IgD-negative memory B cell (primary cell): ENCODE measurements at regions not wholly inside any gene's neighbourhood (a gene's known extent, or its start where the extent isn't known, plus 50 kb on each side); places are given as distances from the start of the nearest gene placed in this dataset.
"Not testable (repeated sequence)": the region's sequence is repeated elsewhere in the genome, so short reads cannot be mapped to it uniquely, and the experiment has no call there.

Experiments
- H3K27ac Mint-ChIP-seq, 3 donors: one replicate each; pipeline ENCODE4 v1.8.0; 2020 to 2022; ENCODE audit warnings: mild to moderate bottlenecking in 3 of 3, mixed read lengths in 3 of 3, moderate library complexity in 1 of 3
- H3K27me3 Mint-ChIP-seq: one replicate; pipeline ENCODE4 v1.8.0; 2021; ENCODE audit warnings: mixed read lengths
- H3K36me3 Mint-ChIP-seq: one replicate; pipeline ENCODE4 v1.8.0; 2020; ENCODE audit warnings: mild to moderate bottlenecking, mixed read lengths
- H3K4me1 Mint-ChIP-seq, 3 donors: one replicate each; pipeline ENCODE4 v1.8.0; 2020 to 2022; ENCODE audit warnings: mixed read lengths in 3 of 3, mild to moderate bottlenecking in 1 of 3
- H3K4me3 Mint-ChIP-seq, 4 donors: one replicate each; pipeline ENCODE4 v1.8.0; 2020 to 2022; ENCODE audit warnings: mild to moderate bottlenecking in 4 of 4, mixed read lengths in 4 of 4, moderate library complexity in 3 of 4
- H3K9me3 Mint-ChIP-seq, 3 donors: one replicate each; pipeline ENCODE4 v1.8.0; 2020 to 2021; ENCODE audit warnings: mixed read lengths in 3 of 3, mild to moderate bottlenecking in 1 of 3

DNA sequence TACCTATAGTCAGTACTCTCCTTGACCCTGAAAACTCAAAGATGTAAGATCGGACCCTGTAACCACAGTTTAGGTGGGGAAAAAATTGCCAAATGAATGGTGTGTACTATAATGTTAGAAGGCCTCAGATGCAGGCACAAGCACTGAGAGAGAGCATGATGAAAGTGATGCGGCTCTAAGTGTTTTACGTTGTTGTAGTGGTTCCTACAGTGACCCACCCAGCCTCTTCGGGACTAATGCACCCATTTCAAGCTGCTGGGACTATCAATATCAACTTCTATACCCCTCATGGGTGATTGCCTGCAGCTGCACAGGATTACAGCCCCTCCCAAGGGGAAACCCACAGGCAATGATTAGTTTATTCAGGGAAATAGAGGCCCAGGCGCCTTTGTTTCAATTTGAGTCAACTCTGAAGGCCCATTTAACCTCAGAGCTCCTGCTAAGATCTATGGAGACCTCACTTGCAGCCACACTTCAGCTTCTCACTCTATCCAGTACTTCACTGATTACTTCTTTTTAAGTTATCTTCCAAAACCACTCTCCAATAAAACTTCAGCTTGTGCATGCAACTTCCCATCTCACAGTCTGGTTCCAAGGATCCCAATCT, 340.7 kb downstream of the NR2F1-AS1 start:
- Mint-ChIP-seq H3K27me3 (no peaks in the 10 kb centered on the region), H3K27ac (no peak overlapping the region), H3K36me3 (no peaks in the 10 kb centered on the region), H3K4me1 (no peaks in the 10 kb centered on the region), H3K9me3 (peaks cover 0 to 4% (median 2%) of the 10 kb centered on the region in 3 donors), H3K4me3 (no peak overlapping the region)

DNA sequence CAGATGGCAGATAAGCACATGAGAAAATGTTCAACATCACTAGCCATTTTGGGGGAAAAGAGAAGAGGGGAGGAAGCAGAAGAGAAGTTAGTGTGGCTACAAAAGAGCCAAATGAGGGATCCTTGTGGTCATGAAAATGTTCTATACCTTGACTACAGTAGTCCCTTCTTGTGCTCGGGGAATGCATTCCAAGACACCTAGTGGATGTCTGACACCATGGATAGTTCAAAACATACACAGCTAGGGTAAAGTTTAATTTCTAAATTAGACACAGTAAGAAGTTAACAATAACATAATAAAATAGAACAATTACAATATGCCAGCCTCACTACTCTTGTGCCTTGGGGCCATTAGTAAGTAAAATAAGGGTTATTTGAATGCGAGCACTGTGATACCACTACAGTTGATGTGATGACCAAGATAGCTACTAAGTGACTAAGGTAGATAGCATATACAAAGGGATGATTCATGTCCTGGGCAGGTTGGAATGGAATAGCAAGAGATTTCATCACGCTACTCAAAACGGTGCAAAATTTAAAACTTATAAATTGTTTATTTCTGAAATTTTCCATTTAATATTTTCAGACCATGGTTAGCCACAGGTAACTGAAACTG, 344.1 kb downstream of the NR2F1-AS1 start:
- H3K36me3 Mint-ChIP-seq = no peaks in the 10 kb centered on the region
- H3K4me1 Mint-ChIP-seq = no peaks in the 10 kb centered on the region
- H3K27me3 Mint-ChIP-seq = no peaks in the 10 kb centered on the region
- H3K9me3 Mint-ChIP-seq = peaks cover 2 to 9% (median 2%) of the 10 kb centered on the region in 3 donors
- H3K27ac Mint-ChIP-seq = no peak overlapping the region
- no peak overlapping the region for H3K4me3 Mint-ChIP-seq

DNA sequence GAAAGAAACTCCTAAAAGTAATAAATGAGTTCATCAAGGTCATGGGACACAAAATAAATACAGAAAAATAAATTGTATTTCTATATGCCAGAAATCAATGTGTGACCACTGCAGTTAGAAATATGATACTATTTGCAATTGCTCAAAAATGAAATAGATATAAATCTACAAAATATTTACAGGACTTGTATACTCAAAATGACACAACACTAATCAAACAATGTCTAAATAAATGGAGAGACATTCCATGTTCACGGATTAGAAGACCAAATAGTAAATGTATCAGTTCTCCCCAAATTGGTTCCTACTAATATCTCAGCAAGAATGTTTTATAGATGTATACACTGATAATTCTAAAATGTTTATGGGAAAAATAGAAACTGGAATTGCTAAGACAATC, 345.3 kb downstream of the NR2F1-AS1 start:
- peaks cover 2 to 9% (median 2%) of the 10 kb centered on the region in 3 donors for H3K9me3 Mint-ChIP-seq
- no peaks in the 10 kb centered on the region for H3K36me3 Mint-ChIP-seq
- H3K27ac Mint-ChIP-seq = no peak overlapping the region
- no peaks in the 10 kb centered on the region for H3K27me3 Mint-ChIP-seq
- no peaks in the 10 kb centered on the region for H3K4me1 Mint-ChIP-seq
- H3K4me3 Mint-ChIP-seq = no peak overlapping the region

DNA sequence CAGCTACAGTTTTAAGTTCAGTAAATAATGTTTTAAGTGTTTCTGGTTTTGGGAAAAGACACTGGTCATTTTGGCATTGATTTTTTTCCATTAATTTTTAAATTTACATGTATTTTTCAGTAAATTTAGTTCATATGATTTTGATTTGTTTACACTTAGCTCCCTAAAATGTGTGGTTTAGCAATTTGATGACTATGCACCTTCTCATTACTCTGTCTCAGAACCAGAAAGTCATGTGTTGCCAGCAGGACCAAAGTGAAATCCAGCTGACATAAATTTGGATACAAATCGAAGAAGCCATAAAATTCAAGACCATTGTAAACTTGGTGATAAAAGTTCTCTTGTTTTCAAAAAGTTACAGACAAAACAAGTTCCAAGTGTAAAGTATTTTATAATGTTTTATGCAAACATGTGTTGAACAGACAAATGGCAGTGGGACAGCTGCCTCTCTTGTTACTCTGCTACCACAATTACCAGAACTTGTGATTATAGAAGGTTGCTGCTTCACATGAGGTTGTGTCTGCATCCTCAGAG, 354.8 kb downstream of the NR2F1-AS1 start:
- Mint-ChIP-seq H3K36me3 (no peaks in the 10 kb centered on the region), H3K27ac (no peak overlapping the region), H3K27me3 (no peaks in the 10 kb centered on the region), H3K9me3 (peaks cover 0 to 2% (median 0%) of the 10 kb centered on the region in 3 donors), H3K4me3 (no peak overlapping the region), H3K4me1 (no peaks in the 10 kb centered on the region)

DNA sequence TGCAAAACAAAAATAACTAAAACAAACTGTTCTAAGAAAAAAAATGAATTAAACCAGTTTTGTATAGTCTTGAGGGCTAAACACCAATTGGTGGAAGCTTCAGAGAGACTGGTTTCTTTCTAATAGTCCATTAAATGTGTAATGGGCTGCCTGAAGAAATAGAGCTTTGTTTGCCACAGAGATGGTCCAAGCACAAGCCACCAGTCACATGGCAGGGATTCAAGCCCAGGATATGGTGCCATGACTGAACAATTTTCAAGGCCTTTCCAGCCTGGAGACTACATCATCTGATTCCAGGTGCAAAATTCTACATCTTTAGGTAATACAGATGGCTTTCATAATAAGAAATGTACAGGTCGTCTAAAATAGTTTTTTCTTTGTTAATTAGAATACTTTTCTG, 355.3 kb downstream of the NR2F1-AS1 start:
- Mint-ChIP-seq H3K9me3 (peaks cover 0 to 2% (median 0%) of the 10 kb centered on the region in 3 donors), H3K4me3 (no peak overlapping the region), H3K36me3 (no peaks in the 10 kb centered on the region), H3K4me1 (no peaks in the 10 kb centered on the region), H3K27me3 (no peaks in the 10 kb centered on the region), H3K27ac (no peak overlapping the region)

DNA sequence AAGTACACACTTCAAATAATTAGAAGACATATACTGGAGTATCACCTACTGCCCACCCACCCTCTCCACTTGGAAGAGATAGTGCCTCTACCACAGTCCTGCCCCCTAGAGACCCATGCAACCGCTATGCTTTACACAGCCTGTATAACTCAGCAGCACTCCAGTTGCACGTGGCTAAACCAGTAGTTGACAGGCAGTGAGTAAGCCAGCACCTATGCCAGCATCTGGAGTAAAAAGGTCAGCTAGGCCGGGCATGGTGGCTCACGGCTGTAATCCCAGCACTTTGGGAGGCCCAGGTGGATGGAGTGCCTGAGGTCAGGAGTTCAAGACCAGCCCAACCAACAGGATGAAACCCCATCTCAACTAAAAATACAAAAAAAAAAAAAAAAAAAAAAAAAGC, 356.4 kb downstream of the NR2F1-AS1 start:
- H3K4me1 Mint-ChIP-seq = no peaks in the 10 kb centered on the region
- no peak overlapping the region for H3K4me3 Mint-ChIP-seq
- no peaks in the 10 kb centered on the region for H3K36me3 Mint-ChIP-seq
- H3K9me3 Mint-ChIP-seq = peaks cover 0 to 2% (median 0%) of the 10 kb centered on the region in 3 donors
- H3K27ac Mint-ChIP-seq = no peak overlapping the region
- no peaks in the 10 kb centered on the region for H3K27me3 Mint-ChIP-seq

DNA sequence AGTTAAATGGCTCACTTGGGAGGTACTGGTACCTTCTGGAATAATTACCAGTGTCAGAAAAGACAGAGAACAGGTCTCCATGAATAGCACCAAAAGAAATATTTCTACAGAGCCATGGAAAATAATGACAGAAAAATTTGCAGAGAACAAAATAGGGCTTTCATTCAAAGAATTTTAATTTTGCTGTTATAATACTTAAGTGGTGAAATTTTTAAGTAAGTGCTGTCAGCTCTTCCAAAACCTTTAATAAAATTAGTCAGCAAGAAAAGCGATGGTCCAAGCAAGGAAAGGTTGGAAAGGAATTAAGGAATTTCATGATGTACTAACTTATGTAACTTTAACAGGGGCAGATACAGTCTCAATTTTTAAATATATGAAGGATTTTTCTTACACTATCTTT, 359.2 kb downstream of the NR2F1-AS1 start:
- no peak overlapping the region for H3K27ac Mint-ChIP-seq
- H3K4me1 Mint-ChIP-seq = no peaks in the 10 kb centered on the region
- H3K27me3 Mint-ChIP-seq = no peaks in the 10 kb centered on the region
- peaks cover 0 to 3% (median 0%) of the 10 kb centered on the region in 3 donors for H3K9me3 Mint-ChIP-seq
- no peak overlapping the region for H3K4me3 Mint-ChIP-seq
- H3K36me3 Mint-ChIP-seq = no peaks in the 10 kb centered on the region

DNA sequence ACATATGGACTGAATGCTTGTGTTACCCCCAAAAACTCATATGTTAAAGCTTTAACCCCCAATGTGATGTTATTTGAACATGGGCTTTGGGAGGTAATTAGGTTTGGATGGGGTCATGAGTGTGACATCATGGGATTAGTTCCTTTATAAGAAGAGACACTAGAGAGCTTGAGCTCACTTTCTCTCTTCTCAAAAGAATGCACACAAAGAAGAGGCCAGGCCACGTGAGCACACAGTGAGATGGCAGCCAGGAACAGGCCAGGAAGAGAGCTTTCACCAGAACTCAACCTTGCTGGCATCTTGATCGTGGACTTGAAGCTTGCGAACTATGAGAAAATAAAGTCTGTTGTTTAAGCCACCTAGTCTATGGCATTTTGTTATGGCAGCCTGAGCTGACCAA, 360.6 kb downstream of the NR2F1-AS1 start:
- peaks cover 0 to 3% (median 0%) of the 10 kb centered on the region in 3 donors for H3K9me3 Mint-ChIP-seq
- no peaks in the 10 kb centered on the region for H3K27me3 Mint-ChIP-seq
- no peaks in the 10 kb centered on the region for H3K36me3 Mint-ChIP-seq
- no peak overlapping the region for H3K27ac Mint-ChIP-seq
- no peak overlapping the region for H3K4me3 Mint-ChIP-seq
- no peaks in the 10 kb centered on the region for H3K4me1 Mint-ChIP-seq

DNA sequence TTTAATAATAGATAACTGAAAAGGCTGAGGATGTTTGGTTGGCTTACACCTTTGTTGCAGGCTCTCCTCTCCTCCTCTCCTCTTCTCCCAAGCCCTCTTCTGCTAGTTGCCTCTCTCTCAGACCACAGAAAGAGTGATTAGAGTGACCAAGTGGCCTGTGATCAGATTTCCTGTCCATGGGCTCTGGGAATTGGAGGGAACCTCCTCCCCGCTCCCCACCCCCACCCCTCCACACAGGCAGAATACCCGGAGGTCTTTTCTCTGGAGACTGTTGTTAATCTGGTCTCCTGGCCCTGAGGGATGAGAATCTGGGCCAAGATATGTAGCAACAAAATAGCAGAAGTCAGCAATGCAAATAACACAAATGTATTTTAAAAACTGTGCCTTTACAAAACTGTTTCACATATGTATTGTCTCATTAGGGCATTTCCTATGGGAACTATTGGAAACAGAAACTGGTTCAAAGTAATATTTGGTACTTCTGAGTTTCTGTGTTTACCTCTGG, 361.3 kb downstream of the NR2F1-AS1 start:
- Mint-ChIP-seq H3K36me3 (no peaks in the 10 kb centered on the region), H3K9me3 (peaks cover 0 to 3% (median 0%) of the 10 kb centered on the region in 3 donors), H3K27ac (no peak overlapping the region)

DNA sequence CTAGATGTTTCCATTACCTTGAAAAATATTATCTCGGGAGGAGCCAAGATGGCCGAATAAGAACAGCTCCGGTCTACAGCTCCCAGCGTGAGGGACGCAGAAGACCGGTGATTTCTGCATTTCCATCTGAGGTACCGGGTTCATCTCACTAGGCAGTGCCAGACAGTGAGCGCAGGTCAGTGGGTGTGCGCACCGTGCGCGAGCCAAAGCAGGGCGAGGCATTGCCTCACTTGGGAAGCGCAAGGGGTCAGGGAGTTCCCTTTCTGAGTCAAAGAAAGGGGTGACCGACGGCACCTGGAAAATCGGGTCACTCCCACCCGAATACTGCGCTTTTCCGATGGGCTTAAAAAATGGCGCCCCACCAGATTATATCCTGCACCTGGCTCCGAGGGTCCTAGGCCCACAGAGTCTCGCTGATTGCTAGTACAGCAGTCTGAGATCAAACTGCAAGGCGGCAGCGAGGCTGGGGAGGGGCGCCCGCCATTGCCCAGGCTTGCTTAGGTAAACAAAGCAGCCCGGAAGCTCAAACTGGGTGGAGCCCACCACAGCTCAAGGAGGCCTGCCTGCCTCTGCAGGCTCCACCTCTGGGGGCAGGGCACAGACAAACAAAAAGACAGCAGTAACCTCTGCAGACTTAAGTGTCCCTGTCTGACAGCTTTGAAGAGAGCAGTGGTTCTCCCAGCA, 367.8 kb downstream of the NR2F1-AS1 start:
- H3K4me3 Mint-ChIP-seq, H3K36me3 Mint-ChIP-seq, H3K27ac Mint-ChIP-seq, H3K9me3 Mint-ChIP-seq, H3K4me1 Mint-ChIP-seq, H3K27me3 Mint-ChIP-seq: not testable (repeated sequence)

More for the DNA sequence above, 361.3 kb downstream of the NR2F1-AS1 start:
- Mint-ChIP-seq H3K4me3 (no peak overlapping the region), H3K4me1 (no peaks in the 10 kb centered on the region), H3K27me3 (no peaks in the 10 kb centered on the region)

DNA sequence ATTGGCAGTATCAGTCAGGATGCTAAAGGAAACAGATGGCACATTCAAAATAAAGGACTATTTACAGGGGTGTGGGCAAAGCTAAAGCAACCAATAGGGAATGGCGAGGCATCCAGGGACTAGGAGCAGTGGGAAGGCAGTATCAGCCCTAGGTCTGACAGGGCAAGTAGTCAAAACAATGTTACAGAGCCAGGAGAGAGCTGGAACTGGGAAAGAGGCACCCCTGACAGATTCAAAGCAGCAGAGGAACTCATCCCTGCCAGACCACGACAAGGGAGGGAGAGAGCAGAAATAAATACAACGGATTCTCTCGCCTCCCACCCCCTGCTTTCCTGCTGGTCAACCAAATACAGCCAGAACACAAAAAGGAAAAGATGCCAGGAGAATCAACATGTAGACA, 371.5 kb downstream of the NR2F1-AS1 start:
- Mint-ChIP-seq H3K27me3 (no peaks in the 10 kb centered on the region), H3K9me3 (peaks cover 0 to 7% (median 2%) of the 10 kb centered on the region in 3 donors), H3K36me3 (no peaks in the 10 kb centered on the region), H3K4me1 (no peaks in the 10 kb centered on the region), H3K27ac (no peak overlapping the region), H3K4me3 (no peak overlapping the region)

DNA sequence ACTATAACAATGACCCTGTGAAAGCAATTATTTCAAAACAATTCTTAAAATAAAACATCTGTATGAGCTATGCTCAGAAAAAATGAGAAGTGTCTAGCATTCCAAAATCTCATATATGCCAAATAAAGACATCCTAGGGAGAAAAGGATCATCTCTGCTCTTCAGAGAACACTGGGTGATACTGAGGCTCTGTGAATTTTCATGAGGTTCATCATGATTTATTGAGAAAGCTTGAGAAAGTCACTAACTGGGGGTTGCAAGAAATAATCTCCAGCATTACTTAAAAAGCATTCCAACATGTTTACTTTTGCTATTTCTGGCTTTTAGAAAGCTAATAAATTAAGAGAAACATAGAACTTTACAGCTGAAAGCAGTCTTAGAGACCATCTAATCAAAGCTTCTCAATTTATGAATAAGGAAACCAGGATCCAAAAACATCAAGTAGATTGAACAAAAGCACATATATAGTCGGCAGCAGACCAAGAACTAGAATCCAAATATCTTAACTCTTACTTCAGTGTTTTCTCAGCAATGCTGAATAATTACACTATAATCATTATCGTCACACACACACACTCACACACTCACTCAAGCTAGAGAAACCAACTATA, 372.8 kb downstream of the NR2F1-AS1 start:
- Mint-ChIP-seq H3K9me3 (peaks cover 0 to 7% (median 2%) of the 10 kb centered on the region in 3 donors), H3K27me3 (no peaks in the 10 kb centered on the region), H3K4me1 (no peaks in the 10 kb centered on the region), H3K27ac (no peak overlapping the region), H3K4me3 (no peak overlapping the region), H3K36me3 (no peaks in the 10 kb centered on the region)

DNA sequence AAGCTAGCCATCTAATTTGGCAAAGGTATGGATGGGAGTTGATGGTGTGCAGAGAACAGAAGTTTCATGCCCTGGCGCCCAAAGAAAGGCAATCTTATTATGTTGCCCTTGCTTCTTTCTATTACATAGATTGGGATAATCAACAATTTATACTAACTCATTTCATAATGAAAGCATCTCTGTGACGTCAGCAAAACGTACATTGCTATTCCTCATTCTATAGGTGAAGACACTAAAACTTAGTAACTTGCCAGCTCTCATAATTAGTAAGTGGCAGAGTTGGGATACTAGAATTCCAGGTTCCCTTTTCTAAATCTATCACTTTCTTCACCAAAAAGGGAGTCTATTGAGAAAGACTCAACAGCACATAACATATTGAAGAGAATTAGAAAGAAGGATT, 374.8 kb downstream of the NR2F1-AS1 start:
- H3K27ac Mint-ChIP-seq = no peak overlapping the region
- peaks cover 0 to 7% (median 2%) of the 10 kb centered on the region in 3 donors for H3K9me3 Mint-ChIP-seq
- no peak overlapping the region for H3K4me3 Mint-ChIP-seq
- H3K36me3 Mint-ChIP-seq = no peaks in the 10 kb centered on the region
- H3K27me3 Mint-ChIP-seq = no peaks in the 10 kb centered on the region
- H3K4me1 Mint-ChIP-seq = no peaks in the 10 kb centered on the region

DNA sequence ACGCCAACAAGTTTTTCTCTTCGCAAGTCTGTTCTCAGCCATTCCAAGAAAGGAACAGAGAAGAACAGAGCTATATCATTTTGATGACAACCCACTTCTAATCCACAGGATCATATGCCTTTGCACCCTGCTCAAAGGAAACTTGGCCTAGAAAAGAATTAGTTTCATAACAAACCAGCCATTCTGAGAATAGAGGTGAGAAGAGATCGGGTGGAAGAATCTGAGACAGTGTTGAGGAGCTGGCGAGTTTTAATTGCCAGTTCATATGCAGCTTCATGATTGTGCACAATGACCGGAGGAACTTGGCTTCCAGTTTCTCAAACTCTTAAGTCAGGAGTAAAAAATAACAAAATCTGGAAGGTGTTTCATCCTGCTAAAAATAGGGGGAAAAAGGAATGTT, 380.0 kb downstream of the NR2F1-AS1 start:
- Mint-ChIP-seq H3K27ac (no peak overlapping the region), H3K4me1 (no peaks in the 10 kb centered on the region), H3K9me3 (peaks cover 0 to 11% (median 0%) of the 10 kb centered on the region in 3 donors), H3K27me3 (no peaks in the 10 kb centered on the region), H3K36me3 (no peaks in the 10 kb centered on the region), H3K4me3 (peak overlapping the region in 1 of 4 donors; percentile 35)

DNA sequence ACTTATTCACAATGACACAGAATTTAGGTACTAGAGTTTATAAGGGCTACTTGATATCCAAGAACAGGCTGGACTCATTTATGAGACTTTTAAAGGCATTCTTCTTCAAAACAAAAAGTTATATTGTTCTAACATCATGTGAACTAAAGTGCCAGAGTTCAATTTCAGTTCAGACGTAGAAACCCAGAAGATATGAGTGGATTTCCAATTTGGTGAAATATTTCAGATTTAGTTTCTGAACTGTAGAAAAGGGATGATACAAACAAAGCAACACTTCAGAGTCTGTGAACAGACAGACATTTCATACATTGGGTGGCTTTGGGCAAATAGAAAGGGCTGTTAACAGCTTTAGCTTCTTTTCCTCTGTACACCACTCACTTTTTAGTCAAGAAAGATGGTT, 384.0 kb downstream of the NR2F1-AS1 start:
- Mint-ChIP-seq H3K27ac (no peak overlapping the region), H3K4me1 (no peaks in the 10 kb centered on the region), H3K27me3 (no peaks in the 10 kb centered on the region), H3K4me3 (no peak overlapping the region), H3K36me3 (no peaks in the 10 kb centered on the region), H3K9me3 (peaks cover 0 to 4% (median 2%) of the 10 kb centered on the region in 3 donors)
